ENCODE measurements at regions not wholly inside any gene's neighbourhood (a gene's known extent, or its start where the extent isn't known, plus 50 kb on each side); places are given as distances from the start of the nearest gene placed in this dataset.

- H3K27me3 ChIP-seq (replicated peaks; ENCODE audit: insufficient read depth) = no peaks in the 10 kb centered on the region
- no peaks in the 10 kb centered on the region for H3K9me3 ChIP-seq
- no peak overlapping the region for H3K27ac ChIP-seq
- DNase-seq (ENCODE audit: low spot score) = no peak
- TF ChIP-seq, protein P1, sequence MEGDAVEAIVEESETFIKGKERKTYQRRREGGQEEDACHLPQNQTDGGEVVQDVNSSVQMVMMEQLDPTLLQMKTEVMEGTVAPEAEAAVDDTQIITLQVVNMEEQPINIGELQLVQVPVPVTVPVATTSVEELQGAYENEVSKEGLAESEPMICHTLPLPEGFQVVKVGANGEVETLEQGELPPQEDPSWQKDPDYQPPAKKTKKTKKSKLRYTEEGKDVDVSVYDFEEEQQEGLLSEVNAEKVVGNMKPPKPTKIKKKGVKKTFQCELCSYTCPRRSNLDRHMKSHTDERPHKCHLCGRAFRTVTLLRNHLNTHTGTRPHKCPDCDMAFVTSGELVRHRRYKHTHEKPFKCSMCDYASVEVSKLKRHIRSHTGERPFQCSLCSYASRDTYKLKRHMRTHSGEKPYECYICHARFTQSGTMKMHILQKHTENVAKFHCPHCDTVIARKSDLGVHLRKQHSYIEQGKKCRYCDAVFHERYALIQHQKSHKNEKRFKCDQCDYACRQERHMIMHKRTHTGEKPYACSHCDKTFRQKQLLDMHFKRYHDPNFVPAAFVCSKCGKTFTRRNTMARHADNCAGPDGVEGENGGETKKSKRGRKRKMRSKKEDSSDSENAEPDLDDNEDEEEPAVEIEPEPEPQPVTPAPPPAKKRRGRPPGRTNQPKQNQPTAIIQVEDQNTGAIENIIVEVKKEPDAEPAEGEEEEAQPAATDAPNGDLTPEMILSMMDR (IDR thresholded peaks at IDR 0.05) = no peak
- TF ChIP-seq POLR2A (IDR thresholded peaks at IDR 0.05) = no peak
- no peak for TF ChIP-seq POLR2AphosphoS5 (IDR thresholded peaks at IDR 0.05)
- no peaks in the 10 kb centered on the region for H3K4me1 ChIP-seq (replicated peaks)
- no peak overlapping the region for H3K4me3 ChIP-seq
- no peaks in the 10 kb centered on the region for H3K36me3 ChIP-seq
- intact Hi-C loops (cut with DNase I) = no loop called here
- WGBS = 18% methylated on average over 3 of the region's 3 CpGs
Measured at GRCh38 chr16:60712144-60712543, 1324.1 kb downstream of the CDH8 start.

GRCh38 chr16:60704726-60705125 is 1331.5 kb downstream of the CDH8 start:
- Histone ChIP-seq H3K36me3 (no peaks in the 10 kb centered on the region), H3K27me3 (replicated peaks; ENCODE audit: insufficient read depth) (no peaks in the 10 kb centered on the region), H3K4me3 (no peak overlapping the region), H3K9me3 (no peaks in the 10 kb centered on the region), H3K27ac (no peak overlapping the region), H3K4me1 (replicated peaks) (no peaks in the 10 kb centered on the region)
- WGBS = 36% methylated on average over 1 of the region's 1 CpG
- intact Hi-C loops (cut with DNase I) = no loop called here
- no peak for DNase-seq (ENCODE audit: low spot score)
- TF ChIP-seq POLR2AphosphoS5 (IDR thresholded peaks at IDR 0.05) = no peak

- TF ChIP-seq POLR2A (IDR thresholded peaks at IDR 0.05) (no peak), POLR2AphosphoS5 (IDR thresholded peaks at IDR 0.05) (no peak)
- TF ChIP-seq, protein P1 (IDR thresholded peaks at IDR 0.05) = no peak
- H3K9me3 ChIP-seq = no peaks in the 10 kb centered on the region
- WGBS = 49% methylated on average over 3 of the region's 3 CpGs
- no peaks in the 10 kb centered on the region for H3K36me3 ChIP-seq
- intact Hi-C loops (cut with DNase I) = no loop called here
- H3K4me1 ChIP-seq (replicated peaks) = no peaks in the 10 kb centered on the region
- no peak overlapping the region for H3K27ac ChIP-seq
- H3K27me3 ChIP-seq (replicated peaks; ENCODE audit: insufficient read depth) = no peaks in the 10 kb centered on the region
- H3K4me3 ChIP-seq = no peak overlapping the region
- no peak for DNase-seq (ENCODE audit: low spot score)
Measured at GRCh38 chr16:60703096-60703495, 1333.1 kb downstream of the CDH8 start.

DNA sequence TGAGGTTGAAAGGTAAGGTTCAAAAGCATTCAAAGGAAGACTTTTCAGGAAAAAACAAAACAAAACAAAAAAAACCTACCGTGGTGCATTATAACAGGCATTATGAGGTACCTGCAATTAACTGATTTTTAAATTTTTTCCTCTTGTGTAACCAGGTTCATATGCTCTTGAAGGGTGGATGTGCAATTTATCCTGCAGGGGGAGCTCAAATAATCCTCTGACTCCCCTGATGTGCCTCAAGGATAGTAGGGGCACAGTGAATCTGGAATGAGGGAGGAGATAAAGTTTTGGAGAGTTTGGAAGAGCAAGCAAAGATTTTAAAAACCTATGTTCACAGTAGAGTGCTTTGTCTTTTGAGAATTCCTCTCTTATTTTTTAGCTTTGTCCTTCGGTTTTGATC is 1349.4 kb downstream of the CDH8 start:
- 91% methylated on average over 2 of the region's 2 CpGs for WGBS
- Histone ChIP-seq H3K4me3 (no peak overlapping the region), H3K27me3 (replicated peaks; ENCODE audit: insufficient read depth) (no peaks in the 10 kb centered on the region), H3K4me1 (replicated peaks) (no peaks in the 10 kb centered on the region), H3K27ac (no peak overlapping the region), H3K36me3 (no peaks in the 10 kb centered on the region), H3K9me3 (no peaks in the 10 kb centered on the region)
- intact Hi-C loops (cut with DNase I) = no loop called here
- no peak for DNase-seq (ENCODE audit: low spot score)
- TF ChIP-seq POLR2AphosphoS5 (IDR thresholded peaks at IDR 0.05) (no peak), POLR2A (IDR thresholded peaks at IDR 0.05) (no peak)
- TF ChIP-seq, protein P1 (IDR thresholded peaks at IDR 0.05) = no peak

DNA sequence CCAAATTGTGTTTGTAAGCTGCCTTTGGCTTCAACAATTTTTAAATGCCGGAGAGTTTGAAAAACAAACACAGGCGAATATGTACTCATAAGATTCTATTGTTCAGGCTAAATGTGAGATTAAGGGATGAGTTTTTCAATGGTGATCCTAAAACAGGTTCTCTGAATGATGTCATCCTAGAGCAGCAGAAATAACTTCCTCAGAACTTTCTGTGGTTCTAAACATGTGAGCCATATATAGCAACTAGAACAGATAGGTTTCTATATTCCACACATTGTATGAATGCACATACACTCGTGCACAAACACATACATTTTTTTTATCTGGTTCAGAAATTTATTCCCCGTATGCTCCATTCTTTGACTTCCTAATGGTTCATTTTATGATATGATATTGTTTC is 1352.2 kb downstream of the CDH8 start:
- H3K9me3 ChIP-seq = no peaks in the 10 kb centered on the region
- WGBS = 36% methylated on average over 4 of the region's 4 CpGs
- H3K27ac ChIP-seq = no peak overlapping the region
- H3K36me3 ChIP-seq = no peaks in the 10 kb centered on the region
- DNase-seq (ENCODE audit: low spot score) = no peak
- intact Hi-C loops (cut with DNase I) = no loop called here
- no peaks in the 10 kb centered on the region for H3K27me3 ChIP-seq (replicated peaks; ENCODE audit: insufficient read depth)
- TF ChIP-seq, protein P1 (IDR thresholded peaks at IDR 0.05) = no peak
- H3K4me1 ChIP-seq (replicated peaks) = no peaks in the 10 kb centered on the region
- no peak overlapping the region for H3K4me3 ChIP-seq

Measured in prostate gland (tissue), 2 donors.